ENCODE measurements at regions not wholly inside any gene's neighbourhood (a gene's known extent, or its start where the extent isn't known, plus 50 kb on each side); places are given as distances from the start of the nearest gene placed in this dataset.

DNA sequence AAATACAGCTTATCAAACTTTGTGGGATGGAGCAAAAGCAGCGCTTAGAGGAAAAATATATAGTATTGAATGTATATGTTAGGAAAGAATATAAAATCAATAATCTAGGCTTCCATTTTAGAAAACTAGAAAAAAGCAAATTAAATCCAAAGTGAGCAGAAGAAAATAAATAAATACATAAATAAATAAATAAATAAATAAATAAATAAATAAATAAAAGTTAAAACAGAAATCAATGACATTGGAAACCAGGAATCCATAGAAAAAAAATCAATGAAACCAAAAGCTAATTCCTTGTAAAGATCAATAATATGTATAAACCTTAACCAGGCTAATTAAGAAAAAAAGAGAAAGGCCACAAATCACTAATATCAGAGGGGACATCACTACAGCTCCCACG, 141.8 kb upstream of the C1QTNF7 start:
- Mint-ChIP-seq H3K27me3 (ENCODE audit: insufficient read depth) (peaks cover 4% of the 10 kb centered on the region; the same call in 1 of the 2 replicates), H3K4me3 (no peak overlapping the region)

DNA sequence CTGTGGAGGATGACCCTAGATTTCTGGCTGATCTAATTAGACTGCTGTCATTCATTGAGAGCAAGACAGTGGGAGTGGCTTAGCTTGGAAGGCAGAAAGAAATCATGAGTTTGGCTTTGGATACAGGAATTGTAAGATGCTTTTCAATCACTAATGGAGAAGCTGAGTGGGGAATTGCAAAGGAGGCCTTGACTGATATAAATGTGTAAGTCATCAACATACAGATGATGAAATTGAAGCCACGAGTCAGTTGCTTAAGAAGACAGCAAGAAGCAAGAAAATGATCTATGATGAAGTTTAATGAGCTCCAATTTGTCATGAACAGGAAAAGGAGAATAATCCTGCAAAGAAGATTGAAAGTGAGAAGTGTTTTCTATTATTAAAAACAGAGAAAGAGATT, 136.7 kb upstream of the C1QTNF7 start:
- Mint-ChIP-seq H3K4me1 (ENCODE audit: low read depth) (no peaks in the 10 kb centered on the region), H3K27me3 (ENCODE audit: insufficient read depth) (peaks cover 3% of the 10 kb centered on the region; the same call in 1 of the 2 replicates), H3K36me3 (ENCODE audit: low read depth) (no peaks in the 10 kb centered on the region), H3K27ac (no peak overlapping the region), H3K9me3 (no peaks in the 10 kb centered on the region), H3K4me3 (no peak overlapping the region)
- no peak for DNase-seq
- TF ChIP-seq, protein P1, sequence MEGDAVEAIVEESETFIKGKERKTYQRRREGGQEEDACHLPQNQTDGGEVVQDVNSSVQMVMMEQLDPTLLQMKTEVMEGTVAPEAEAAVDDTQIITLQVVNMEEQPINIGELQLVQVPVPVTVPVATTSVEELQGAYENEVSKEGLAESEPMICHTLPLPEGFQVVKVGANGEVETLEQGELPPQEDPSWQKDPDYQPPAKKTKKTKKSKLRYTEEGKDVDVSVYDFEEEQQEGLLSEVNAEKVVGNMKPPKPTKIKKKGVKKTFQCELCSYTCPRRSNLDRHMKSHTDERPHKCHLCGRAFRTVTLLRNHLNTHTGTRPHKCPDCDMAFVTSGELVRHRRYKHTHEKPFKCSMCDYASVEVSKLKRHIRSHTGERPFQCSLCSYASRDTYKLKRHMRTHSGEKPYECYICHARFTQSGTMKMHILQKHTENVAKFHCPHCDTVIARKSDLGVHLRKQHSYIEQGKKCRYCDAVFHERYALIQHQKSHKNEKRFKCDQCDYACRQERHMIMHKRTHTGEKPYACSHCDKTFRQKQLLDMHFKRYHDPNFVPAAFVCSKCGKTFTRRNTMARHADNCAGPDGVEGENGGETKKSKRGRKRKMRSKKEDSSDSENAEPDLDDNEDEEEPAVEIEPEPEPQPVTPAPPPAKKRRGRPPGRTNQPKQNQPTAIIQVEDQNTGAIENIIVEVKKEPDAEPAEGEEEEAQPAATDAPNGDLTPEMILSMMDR (IDR thresholded peaks at IDR 0.05): no peak

More for the DNA sequence above, 141.8 kb upstream of the C1QTNF7 start:
- H3K27ac Mint-ChIP-seq: no peak overlapping the region
- no peaks in the 10 kb centered on the region for H3K36me3 Mint-ChIP-seq (ENCODE audit: low read depth)
- H3K4me1 Mint-ChIP-seq (ENCODE audit: low read depth): no peaks in the 10 kb centered on the region
- DNase-seq: no peak
- TF ChIP-seq, protein P1 (IDR thresholded peaks at IDR 0.05): no peak
- H3K9me3 Mint-ChIP-seq: no peaks in the 10 kb centered on the region

DNA sequence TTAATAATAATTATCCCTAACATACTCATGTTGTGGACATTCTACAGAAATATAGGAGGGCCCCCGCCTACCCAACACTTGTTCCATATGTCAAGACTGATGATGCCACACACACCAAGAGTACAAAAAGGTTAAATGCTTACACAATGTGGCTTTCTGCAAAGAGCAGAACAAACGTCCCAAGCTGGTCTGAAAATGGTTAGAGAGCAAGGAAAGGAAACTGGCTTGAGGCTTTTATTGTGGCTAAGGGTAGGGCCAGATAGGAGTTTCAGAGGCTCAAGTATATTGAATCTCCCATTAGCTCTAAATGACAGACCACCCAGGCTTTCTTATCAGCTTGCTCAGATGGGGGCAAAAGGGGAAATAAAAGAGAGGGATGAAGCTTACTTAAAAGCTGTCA, 134.1 kb upstream of the C1QTNF7 start:
- H3K27me3 Mint-ChIP-seq (ENCODE audit: insufficient read depth): peaks cover 3% of the 10 kb centered on the region

GRCh38 chr4:15294202-15294601, 133.6 kb upstream of the C1QTNF7 start:
- H3K4me1 Mint-ChIP-seq (ENCODE audit: low read depth): no peaks in the 10 kb centered on the region
- H3K36me3 Mint-ChIP-seq (ENCODE audit: low read depth): no peaks in the 10 kb centered on the region
- no peak for DNase-seq
- H3K27ac Mint-ChIP-seq: no peak overlapping the region
- H3K27me3 Mint-ChIP-seq (ENCODE audit: insufficient read depth): peaks cover 3% of the 10 kb centered on the region
- no peak overlapping the region for H3K4me3 Mint-ChIP-seq
- TF ChIP-seq, protein P1 (IDR thresholded peaks at IDR 0.05): no peak
- no peaks in the 10 kb centered on the region for H3K9me3 Mint-ChIP-seq

More for the DNA sequence above, 134.1 kb upstream of the C1QTNF7 start:
- Mint-ChIP-seq H3K4me1 (ENCODE audit: low read depth) (no peaks in the 10 kb centered on the region), H3K9me3 (no peaks in the 10 kb centered on the region), H3K27ac (no peak overlapping the region), H3K36me3 (ENCODE audit: low read depth) (no peaks in the 10 kb centered on the region), H3K4me3 (no peak overlapping the region)
- TF ChIP-seq, protein P1 (IDR thresholded peaks at IDR 0.05): no peak
- no peak for DNase-seq

DNA sequence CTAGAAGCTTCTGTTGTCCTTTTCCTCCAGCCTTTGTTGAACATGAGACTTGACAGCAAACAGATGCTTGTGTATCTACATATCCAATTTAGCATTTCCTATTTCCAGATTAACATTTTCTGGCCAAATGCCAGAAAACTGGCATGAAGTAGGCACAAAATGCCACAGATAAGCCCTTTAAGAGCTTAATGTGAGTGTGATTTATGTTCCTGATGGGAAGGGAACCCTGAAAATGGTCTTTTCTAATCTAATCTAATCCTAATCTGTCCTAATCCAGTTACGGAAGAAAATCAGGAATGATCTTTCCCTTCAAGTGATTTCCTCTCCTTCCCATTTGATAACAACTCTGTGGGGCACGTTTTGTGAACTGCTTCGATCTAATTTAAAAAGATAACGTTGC, 133.0 kb upstream of the C1QTNF7 start:
- H3K36me3 Mint-ChIP-seq (ENCODE audit: low read depth): no peaks in the 10 kb centered on the region
- peaks cover 3% of the 10 kb centered on the region for H3K27me3 Mint-ChIP-seq (ENCODE audit: insufficient read depth)
- TF ChIP-seq, protein P1 (IDR thresholded peaks at IDR 0.05): no peak
- DNase-seq: no peak
- H3K9me3 Mint-ChIP-seq: no peaks in the 10 kb centered on the region
- H3K4me3 Mint-ChIP-seq: no peak overlapping the region
- no peak overlapping the region for H3K27ac Mint-ChIP-seq
- H3K4me1 Mint-ChIP-seq (ENCODE audit: low read depth): no peaks in the 10 kb centered on the region

All from HFFc6 (cell line).